ENCODE measurements at regions not wholly inside any gene's neighbourhood (a gene's known extent, or its start where the extent isn't known, plus 50 kb on each side); places are given as distances from the start of the nearest gene placed in this dataset.

DNA sequence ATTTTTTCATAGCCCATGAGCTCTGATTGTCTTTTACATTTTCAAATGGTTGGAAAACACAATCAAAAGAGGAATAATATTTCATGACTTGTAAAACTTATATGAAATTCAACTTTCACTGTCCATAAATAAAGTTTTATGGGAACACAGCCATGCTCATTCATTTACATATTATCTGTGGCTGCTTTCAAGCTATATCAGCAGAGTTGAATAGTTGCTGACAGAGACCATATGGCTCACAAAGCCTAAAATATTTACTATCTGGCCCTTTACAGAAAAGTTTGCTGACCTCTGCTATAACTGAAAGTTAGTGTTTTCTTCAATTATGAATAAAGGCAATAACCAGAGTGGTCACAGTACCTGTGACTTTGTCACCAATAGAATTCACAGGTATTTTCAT, 128.2 kb upstream of the GNAO1 start:
- H3K27me3 ChIP-seq (replicated peaks in 1 of 2; ENCODE audit: control insufficient read depth in 2 of 2, extremely low read depth in 1 of 2, insufficient read depth in 2 of 2, low read length in 1 of 2) = no peaks in the 10 kb centered on the region
- POLR2A ChIA-PET = no interaction called here
- Mint-ChIP-seq H3K27me3 (peaks cover 1 to 11% of the 10 kb centered on the region in 2 donors), H3K4me3 (no peak overlapping the region), H3K36me3 (no peaks in the 10 kb centered on the region), H3K9me3 (no peaks in the 10 kb centered on the region), H3K4me1 (no peaks in the 10 kb centered on the region), H3K27ac (no peak overlapping the region)
- H3K27ac ChIP-seq (ENCODE audit: low read length) = no peak overlapping the region
- no peaks in the 10 kb centered on the region for H3K36me3 ChIP-seq (ENCODE audit: control insufficient read depth in 2 of 2, extremely low read depth in 1 of 2, insufficient read depth in 1 of 2, low read length in 1 of 2)
- CTCF ChIA-PET = interaction anchor here in 1 of 2 donors (0.6 kb wide), 1 partner anchor 637 kb away, joined by 3 read pairs; no protein-coding TSS in a partner anchor
- no peaks in the 10 kb centered on the region for H3K4me1 ChIP-seq (ENCODE audit: control insufficient read depth in 1 of 2, extremely low read depth in 1 of 2, insufficient read depth in 2 of 2, low read length in 2 of 2)
- no peaks in the 10 kb centered on the region for H3K9me3 ChIP-seq
- H3K4me3 ChIP-seq (ENCODE audit: control insufficient read depth in 1 of 2, extremely low read depth in 1 of 2, low read length in 1 of 2) = no peak overlapping the region
- no peak for DNase-seq
- no peak for ATAC-seq (replicated peaks in 1 of 4)

DNA sequence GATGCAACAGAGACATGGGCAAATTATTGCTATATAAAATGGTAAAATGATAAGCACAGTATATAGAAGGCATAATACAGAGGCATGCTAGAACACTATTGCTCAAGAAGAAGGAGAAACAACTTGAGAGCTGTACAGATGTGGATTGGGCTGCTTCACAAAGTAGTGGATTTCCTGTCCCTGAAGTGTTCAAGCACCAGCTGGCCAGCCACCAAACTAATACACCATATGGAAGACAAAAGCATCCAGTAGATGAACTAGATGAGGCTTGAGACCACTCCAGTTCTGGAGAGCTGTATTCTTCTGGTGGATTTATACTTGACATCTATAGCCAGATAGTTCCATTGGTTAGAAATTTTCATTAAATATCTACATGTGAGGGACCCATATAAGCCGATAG, 134.1 kb upstream of the GNAO1 start:
- POLR2A ChIA-PET = no interaction called here
- H3K4me3 ChIP-seq (ENCODE audit: control insufficient read depth in 1 of 2, extremely low read depth in 1 of 2, low read length in 1 of 2) = no peak overlapping the region
- WGBS (ENCODE audit: insufficient coverage) = no CpG with 5 or more reads among the region's 1 CpG
- H3K4me1 ChIP-seq (ENCODE audit: control insufficient read depth in 1 of 2, extremely low read depth in 1 of 2, insufficient read depth in 2 of 2, low read length in 2 of 2) = no peaks in the 10 kb centered on the region
- H3K9me3 ChIP-seq = no peaks in the 10 kb centered on the region
- Mint-ChIP-seq H3K27me3 (peaks cover 4 to 9% of the 10 kb centered on the region in 2 donors), H3K36me3 (no peaks in the 10 kb centered on the region), H3K4me3 (no peak overlapping the region), H3K4me1 (no peaks in the 10 kb centered on the region), H3K27ac (no peak overlapping the region), H3K9me3 (no peaks in the 10 kb centered on the region)
- peaks cover 3 to 4% of the 10 kb centered on the region in 2 experiments for H3K27me3 ChIP-seq (replicated peaks in 1 of 2; ENCODE audit: control insufficient read depth in 2 of 2, extremely low read depth in 1 of 2, insufficient read depth in 2 of 2, low read length in 1 of 2)
- CTCF ChIA-PET = no interaction called here
- DNase-seq (no peak), ATAC-seq (replicated peaks in 1 of 4) (no peak)
- H3K36me3 ChIP-seq (ENCODE audit: control insufficient read depth in 2 of 2, extremely low read depth in 1 of 2, insufficient read depth in 1 of 2, low read length in 1 of 2) = no peaks in the 10 kb centered on the region
- H3K27ac ChIP-seq (ENCODE audit: low read length) = no peak overlapping the region

GRCh38 chr16:56050916-56051315, 140.4 kb upstream of the GNAO1 start:
- ChIA-PET POLR2A (no interaction called here), CTCF (no interaction called here)
- Mint-ChIP-seq H3K9me3 (no peaks in the 10 kb centered on the region), H3K4me1 (peaks cover 0 to 4% (median 0%) of the 10 kb centered on the region in 3 donors), H3K27me3 (peaks cover 5 to 18% of the 10 kb centered on the region in 2 donors), H3K27ac (no peak overlapping the region), H3K4me3 (no peak overlapping the region), H3K36me3 (no peaks in the 10 kb centered on the region)
- no peak overlapping the region for H3K4me3 ChIP-seq (ENCODE audit: control insufficient read depth in 1 of 2, extremely low read depth in 1 of 2, low read length in 1 of 2)
- H3K27ac ChIP-seq (ENCODE audit: low read length) = no peak overlapping the region
- H3K27me3 ChIP-seq (replicated peaks in 1 of 2; ENCODE audit: control insufficient read depth in 2 of 2, extremely low read depth in 1 of 2, insufficient read depth in 2 of 2, low read length in 1 of 2) = peaks cover 2 to 3% of the 10 kb centered on the region in 2 experiments
- H3K4me1 ChIP-seq (ENCODE audit: control insufficient read depth in 1 of 2, extremely low read depth in 1 of 2, insufficient read depth in 2 of 2, low read length in 2 of 2) = no peaks in the 10 kb centered on the region
- H3K9me3 ChIP-seq = no peaks in the 10 kb centered on the region
- no peaks in the 10 kb centered on the region for H3K36me3 ChIP-seq (ENCODE audit: control insufficient read depth in 2 of 2, extremely low read depth in 1 of 2, insufficient read depth in 1 of 2, low read length in 1 of 2)
- 100% methylated on average over 1 of the region's 4 CpGs for WGBS (ENCODE audit: insufficient coverage)
- no peak for DNase-seq
- ATAC-seq (replicated peaks in 1 of 4) = no peak

DNA sequence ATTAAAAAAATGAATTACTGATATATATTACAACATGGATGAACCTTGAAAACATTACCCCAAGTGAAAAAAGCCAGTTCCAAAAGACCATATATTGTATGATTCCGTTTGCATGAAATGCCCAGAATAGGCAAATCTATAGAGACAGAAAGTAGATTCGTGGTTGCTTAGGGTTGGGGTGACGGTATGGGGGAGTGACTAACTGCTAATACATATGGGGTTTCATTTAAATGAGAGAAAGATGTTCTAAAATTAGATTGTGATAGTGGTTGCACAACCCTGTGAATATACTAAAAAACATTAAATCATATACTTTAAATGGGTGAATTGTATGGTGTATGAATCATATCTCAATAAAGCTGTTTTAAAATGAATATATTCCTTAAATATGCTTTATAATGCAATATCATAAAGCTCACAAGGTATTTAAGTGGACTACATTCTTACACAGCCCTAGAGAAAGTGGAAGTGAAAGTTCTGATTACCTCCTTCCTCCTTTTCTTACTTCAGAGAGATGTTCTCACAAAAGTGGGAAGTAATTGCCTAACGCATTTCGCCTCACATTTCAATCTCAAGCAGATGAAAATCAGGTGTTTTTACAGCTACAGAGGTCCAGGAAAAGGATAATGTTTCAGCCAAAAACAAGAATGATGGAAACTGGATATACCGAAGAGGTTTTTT, 142.7 kb upstream of the GNAO1 start:
- Histone ChIP-seq H3K27ac (ENCODE audit: low read length) (no peak overlapping the region), H3K4me3 (ENCODE audit: control insufficient read depth in 1 of 2, extremely low read depth in 1 of 2, low read length in 1 of 2) (no peak overlapping the region), H3K27me3 (replicated peaks in 1 of 2; ENCODE audit: control insufficient read depth in 2 of 2, extremely low read depth in 1 of 2, insufficient read depth in 2 of 2, low read length in 1 of 2) (peaks cover 2 to 3% of the 10 kb centered on the region in 2 experiments), H3K4me1 (ENCODE audit: control insufficient read depth in 1 of 2, extremely low read depth in 1 of 2, insufficient read depth in 2 of 2, low read length in 2 of 2) (no peaks in the 10 kb centered on the region), H3K9me3 (no peaks in the 10 kb centered on the region), H3K36me3 (ENCODE audit: control insufficient read depth in 2 of 2, extremely low read depth in 1 of 2, insufficient read depth in 1 of 2, low read length in 1 of 2) (no peaks in the 10 kb centered on the region)
- no peak overlapping the region for H3K27ac Mint-ChIP-seq
- H3K4me3 Mint-ChIP-seq = no peak overlapping the region
- H3K4me1 Mint-ChIP-seq = peaks cover 0 to 4% (median 0%) of the 10 kb centered on the region in 3 donors
- no peaks in the 10 kb centered on the region for H3K36me3 Mint-ChIP-seq
- H3K27me3 Mint-ChIP-seq = peaks cover 4 to 19% of the 10 kb centered on the region in 2 donors
- no peak for DNase-seq
- POLR2A ChIA-PET = no interaction called here
- no CpG with 5 or more reads among the region's 6 CpGs for WGBS (ENCODE audit: insufficient coverage)
- CTCF ChIA-PET = no interaction called here
- no peak for ATAC-seq (replicated peaks in 1 of 4)
- H3K9me3 Mint-ChIP-seq = no peaks in the 10 kb centered on the region

GRCh38 chr16:56047307-56048234, 143.7 kb upstream of the GNAO1 start:
- ChIA-PET CTCF (no interaction called here), POLR2A (no interaction called here)
- ATAC-seq (replicated peaks in 1 of 4) = no peak
- Mint-ChIP-seq H3K4me3 (no peak overlapping the region), H3K9me3 (no peaks in the 10 kb centered on the region), H3K36me3 (no peaks in the 10 kb centered on the region), H3K4me1 (peaks cover 0 to 4% (median 0%) of the 10 kb centered on the region in 3 donors), H3K27me3 (peaks cover 7 to 25% of the 10 kb centered on the region in 2 donors), H3K27ac (no peak overlapping the region)
- Histone ChIP-seq H3K4me1 (ENCODE audit: control insufficient read depth in 1 of 2, extremely low read depth in 1 of 2, insufficient read depth in 2 of 2, low read length in 2 of 2) (no peaks in the 10 kb centered on the region), H3K27me3 (replicated peaks in 1 of 2; ENCODE audit: control insufficient read depth in 2 of 2, extremely low read depth in 1 of 2, insufficient read depth in 2 of 2, low read length in 1 of 2) (peaks cover under 1 to 3% of the 10 kb centered on the region in 2 experiments), H3K4me3 (ENCODE audit: control insufficient read depth in 1 of 2, extremely low read depth in 1 of 2, low read length in 1 of 2) (no peak overlapping the region), H3K36me3 (ENCODE audit: control insufficient read depth in 2 of 2, extremely low read depth in 1 of 2, insufficient read depth in 1 of 2, low read length in 1 of 2) (no peaks in the 10 kb centered on the region), H3K27ac (ENCODE audit: low read length) (no peak overlapping the region), H3K9me3 (no peaks in the 10 kb centered on the region)
- WGBS (ENCODE audit: insufficient coverage) = 86% methylated on average over 3 of the region's 4 CpGs
- DNase-seq = no peak

DNA sequence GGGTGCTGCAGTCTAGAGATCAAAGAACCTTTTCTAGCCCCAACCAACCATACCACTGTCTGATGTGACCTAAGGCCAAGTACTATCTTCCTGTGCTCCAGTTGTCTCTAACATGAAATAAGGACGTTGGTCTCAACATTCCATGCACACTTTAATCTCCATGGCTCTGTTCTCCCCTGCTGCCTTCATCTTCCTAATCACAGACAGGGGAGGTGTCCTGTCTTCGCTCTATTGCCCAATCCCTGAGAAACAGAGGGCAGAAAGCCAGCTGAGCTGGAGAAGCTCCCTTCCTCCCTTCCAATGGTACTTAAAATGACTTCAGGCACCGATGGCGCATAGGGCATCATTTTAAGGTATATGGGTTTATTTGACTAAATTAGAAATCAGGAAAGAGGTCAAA, 148.9 kb upstream of the GNAO1 start:
- DNase-seq = no peak
- Histone ChIP-seq H3K9me3 (no peaks in the 10 kb centered on the region), H3K4me1 (ENCODE audit: control insufficient read depth in 1 of 2, extremely low read depth in 1 of 2, insufficient read depth in 2 of 2, low read length in 2 of 2) (no peaks in the 10 kb centered on the region), H3K27ac (ENCODE audit: low read length) (no peak overlapping the region), H3K36me3 (ENCODE audit: control insufficient read depth in 2 of 2, extremely low read depth in 1 of 2, insufficient read depth in 1 of 2, low read length in 1 of 2) (no peaks in the 10 kb centered on the region), H3K4me3 (ENCODE audit: control insufficient read depth in 1 of 2, extremely low read depth in 1 of 2, low read length in 1 of 2) (no peak overlapping the region), H3K27me3 (replicated peaks in 1 of 2; ENCODE audit: control insufficient read depth in 2 of 2, extremely low read depth in 1 of 2, insufficient read depth in 2 of 2, low read length in 1 of 2) (peaks cover 0 to 3% of the 10 kb centered on the region in 2 experiments)
- ChIA-PET POLR2A (no interaction called here), CTCF (interaction anchor here in 1 of 2 donors (2.1 kb wide), 1 partner anchor 276 kb away, joined by 11 read pairs; no protein-coding TSS in a partner anchor)
- H3K9me3 Mint-ChIP-seq = peaks cover 0 to 9% (median 0%) of the 10 kb centered on the region in 3 donors
- no peak overlapping the region for H3K4me3 Mint-ChIP-seq
- H3K27me3 Mint-ChIP-seq = peaks cover 18 to 33% of the 10 kb centered on the region in 2 donors
- no peaks in the 10 kb centered on the region for H3K4me1 Mint-ChIP-seq
- no peaks in the 10 kb centered on the region for H3K36me3 Mint-ChIP-seq
- no peak overlapping the region for H3K27ac Mint-ChIP-seq
- WGBS (ENCODE audit: insufficient coverage) = 78% methylated on average over 3 of the region's 4 CpGs
- no peak for ATAC-seq (replicated peaks in 1 of 4)
